Activated CD8-positive, alpha-beta T cell treated with anti-CD3 and anti-CD28 coated beads for 36 hours (primary cell): ENCODE measurements at regions not wholly inside any gene's neighbourhood (a gene's known extent, or its start where the extent isn't known, plus 50 kb on each side); places are given as distances from the start of the nearest gene placed in this dataset.

Experiments used
- ATAC-seq: fragments of 200-7000 bp; cut with Tn5 transposase; one replicate; pipeline ENCODE4 v1.10.0; 2021; ENCODE audit warnings: mild to moderate bottlenecking, moderate library complexity
- CTCF ChIA-PET: fragments of 350-600 bp; sonication (Branson Sonifier 250); formaldehyde crosslinking; loops from one replicate; lab custom pipeline; 2021; ENCODE audit warnings: antibody characterized with exemption; lab: Charles Lee
- POLR2A ChIA-PET: fragments of 350-600 bp; sonication (Branson Sonifier 250); formaldehyde crosslinking; loops from one replicate; lab custom pipeline; 2021; ENCODE audit warnings: antibody characterized with exemption; lab: Charles Lee
- DNase-seq: peaks from one replicate; pipeline ENCODE4 v3.0.0-alpha.2; 2020
- H3K27ac Mint-ChIP-seq: one replicate; pipeline ENCODE4 v1.8.0; 2021; ENCODE audit warnings: mild to moderate bottlenecking, mixed read lengths
- H3K27me3 Mint-ChIP-seq: one replicate; pipeline ENCODE4 v1.8.0; 2021; ENCODE audit warnings: mixed read lengths
- H3K36me3 Mint-ChIP-seq: one replicate; pipeline ENCODE4 v1.8.0; 2021; ENCODE audit warnings: low read depth, mixed read lengths
- H3K4me1 Mint-ChIP-seq: one replicate; pipeline ENCODE4 v1.8.0; 2021; ENCODE audit warnings: low read depth, mixed read lengths
- H3K4me3 Mint-ChIP-seq: one replicate; pipeline ENCODE4 v1.8.0; 2021; ENCODE audit warnings: mild to moderate bottlenecking, moderate library complexity, mixed read lengths
- H3K9me3 Mint-ChIP-seq: one replicate; pipeline ENCODE4 v1.8.0; 2021; ENCODE audit warnings: mixed read lengths
- CTCF ChIP-seq: fragments of 200-600 bp; IDR thresholded peaks from one replicate; pipeline ENCODE4 v1.8.0; 2022; ENCODE audit warnings: antibody characterized with exemption, mild to moderate bottlenecking
- intact Hi-C: fragments of 100-400 bp; cut with micrococcal nuclease; formaldehyde crosslinking; loops from one replicate; pipeline ENCODE4 v1.10.0; 2022

GRCh38 chr14:95463171-95463901 lies 53.1 kb downstream of the SYNE3 start:
- Mint-ChIP-seq H3K27ac (peak overlapping the region; percentile 47), H3K4me1 (peaks cover 47% of the 10 kb centered on the region), H3K27me3 (no peaks in the 10 kb centered on the region), H3K36me3 (peaks cover 69% of the 10 kb centered on the region), H3K4me3 (no peak overlapping the region), H3K9me3 (no peaks in the 10 kb centered on the region)
- POLR2A ChIA-PET: interaction anchor here (0.8 to 1.7 kb wide), 3 partner anchors 15 to 61 kb away, joined by 3 to 4 read pairs (median 4); no protein-coding TSS in a partner anchor
- DNase-seq (peak; percentile 28), ATAC-seq (peak; percentile 55)
- intact Hi-C loops: no loop called here
- TF ChIP-seq CTCF: no peak
- CTCF ChIA-PET: interaction anchor here (1.2 to 5.2 kb wide), 8 partner anchors 11 to 64 kb away, joined by 4 to 31 read pairs (median 6); no protein-coding TSS in a partner anchor

DNA sequence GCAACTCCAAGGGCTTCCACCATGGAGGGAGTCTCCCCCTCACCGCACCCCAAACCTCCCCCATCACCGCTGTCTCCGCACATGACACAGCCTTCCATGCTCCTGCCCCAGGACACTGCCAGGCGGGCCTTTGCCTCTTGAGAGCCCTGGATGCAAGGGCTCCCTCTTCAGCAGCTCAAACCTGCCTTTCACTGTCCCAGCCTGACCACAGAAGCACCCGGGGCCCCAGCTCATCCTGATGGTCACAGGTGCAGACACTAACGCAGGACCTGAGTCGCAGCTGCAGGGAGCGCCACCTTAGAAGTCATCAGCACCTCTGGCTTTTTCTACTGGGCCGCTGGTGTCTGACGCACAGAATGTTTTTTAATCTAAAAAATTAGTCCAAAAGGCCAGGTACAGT lies 54.0 kb downstream of the SYNE3 start:
- peak overlapping the region; percentile 46 for H3K27ac Mint-ChIP-seq
- H3K36me3 Mint-ChIP-seq: peaks cover 64% of the 10 kb centered on the region
- peaks cover 46% of the 10 kb centered on the region for H3K4me1 Mint-ChIP-seq
- H3K27me3 Mint-ChIP-seq: no peaks in the 10 kb centered on the region
- no peak for TF ChIP-seq CTCF
- DNase-seq: no peak
- no peak overlapping the region for H3K4me3 Mint-ChIP-seq
- ATAC-seq: no peak
- intact Hi-C loops: no loop called here
- H3K9me3 Mint-ChIP-seq: no peaks in the 10 kb centered on the region
- CTCF ChIA-PET: interaction anchor here (0.9 to 5.2 kb wide), 6 partner anchors 10 to 75 kb away, joined by 3 to 31 read pairs (median 10); no protein-coding TSS in a partner anchor
- POLR2A ChIA-PET: interaction anchor here (0.8 to 1.7 kb wide), 2 partner anchors 16 to 62 kb away, joined by 3 to 4 read pairs; no protein-coding TSS in a partner anchor

- no peaks in the 10 kb centered on the region for H3K27me3 Mint-ChIP-seq
- TF ChIP-seq CTCF: no peak
- ATAC-seq: no peak
- H3K4me3 Mint-ChIP-seq: no peak overlapping the region
- CTCF ChIA-PET: interaction anchor here (1.0 to 5.2 kb wide), 2 partner anchors 19 to 66 kb away, joined by 3 to 31 read pairs; no protein-coding TSS in a partner anchor
- peaks cover 32% of the 10 kb centered on the region for H3K4me1 Mint-ChIP-seq
- H3K27ac Mint-ChIP-seq: no peak overlapping the region
- H3K36me3 Mint-ChIP-seq: peaks cover 57% of the 10 kb centered on the region
- DNase-seq: no peak
- no peaks in the 10 kb centered on the region for H3K9me3 Mint-ChIP-seq
- intact Hi-C loops: no loop called here
- POLR2A ChIA-PET: no interaction called here
These were observed 55.6 kb downstream of the SYNE3 start for GRCh38 chr14:95460647-95461478.

DNA sequence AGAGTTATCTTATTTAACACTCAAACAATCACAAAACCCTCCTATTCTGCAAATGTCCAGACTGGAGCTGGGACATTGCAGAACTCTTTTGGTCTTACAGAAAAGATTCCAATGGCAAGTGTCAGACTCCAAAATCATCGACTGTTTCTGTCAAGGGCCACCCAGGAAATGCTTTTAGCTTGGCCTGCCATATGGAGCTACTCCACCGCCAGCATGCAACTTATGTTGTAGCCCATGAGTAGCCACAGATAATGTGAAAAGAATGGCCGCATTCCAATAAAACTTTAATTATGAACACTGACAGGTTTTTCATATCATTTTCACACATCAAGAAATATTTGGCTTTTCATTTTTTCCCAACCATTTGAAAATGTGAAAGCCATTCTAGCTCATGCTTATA lies 57.5 kb downstream of the SYNE3 start:
- ChIA-PET CTCF (interaction anchor here (3.3 to 3.6 kb wide), 2 partner anchors 17 to 68 kb away, joined by 15 to 20 read pairs; no protein-coding TSS in a partner anchor), POLR2A (no interaction called here)
- no peak overlapping the region for H3K4me3 Mint-ChIP-seq
- no peak for TF ChIP-seq CTCF
- DNase-seq: no peak
- no peak overlapping the region for H3K27ac Mint-ChIP-seq
- no peak for ATAC-seq
- no peaks in the 10 kb centered on the region for H3K27me3 Mint-ChIP-seq
- no peaks in the 10 kb centered on the region for H3K9me3 Mint-ChIP-seq
- intact Hi-C loops: no loop called here
- peaks cover 12% of the 10 kb centered on the region for H3K4me1 Mint-ChIP-seq
- H3K36me3 Mint-ChIP-seq: peaks cover 50% of the 10 kb centered on the region
